COR-L47 (cell line): ENCODE measurements at regions not wholly inside any gene's neighbourhood (a gene's known extent, or its start where the extent isn't known, plus 50 kb on each side); places are given as distances from the start of the nearest gene placed in this dataset.
"Not testable (repeated sequence)": the region's sequence is repeated elsewhere in the genome, so short reads cannot be mapped to it uniquely, and the experiment has no call there.

Source experiments
- DNase-seq: peaks from one replicate; lab custom pipeline; 2025; lab: John Stamatoyannopoulos, UW

- no peak for DNase-seq
Measured at GRCh38 chr2:153532140-153532539, 53.6 kb upstream of the RPRM start.

GRCh38 chr2:153533803-153534202 is 55.2 kb upstream of the RPRM start:
- not testable (repeated sequence) for DNase-seq

- DNase-seq, result not testable (repeated sequence)
Measured at GRCh38 chr2:153534590-153534989, 56.0 kb upstream of the RPRM start.

- DNase-seq, result no peak
Measured at GRCh38 chr2:153536115-153536514, 57.6 kb upstream of the RPRM start.

- not testable (repeated sequence) for DNase-seq
Measured at GRCh38 chr2:153538102-153538501, 59.5 kb upstream of the RPRM start.

DNA sequence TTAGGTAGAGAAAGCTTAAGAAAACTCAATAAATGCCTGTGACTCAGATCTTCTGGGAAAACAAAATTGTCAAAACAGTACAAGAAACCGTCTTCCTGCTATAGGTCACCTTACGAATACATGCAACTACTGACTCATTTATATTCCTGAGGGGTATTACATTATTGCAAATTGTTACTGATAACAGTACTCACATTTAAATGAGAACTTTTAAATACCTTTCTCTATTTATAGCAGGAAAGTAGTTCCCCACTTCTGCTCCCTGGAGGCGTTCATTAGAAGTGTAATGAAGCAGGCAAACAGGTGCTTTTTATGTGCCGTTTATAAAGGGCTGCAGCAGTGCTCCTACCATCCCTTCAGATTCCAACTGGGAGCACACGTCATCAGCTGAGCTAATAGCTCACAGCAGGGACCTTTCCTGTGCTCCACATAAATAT is 65.1 kb upstream of the RPRM start:
- peak; percentile 41 for DNase-seq

DNA sequence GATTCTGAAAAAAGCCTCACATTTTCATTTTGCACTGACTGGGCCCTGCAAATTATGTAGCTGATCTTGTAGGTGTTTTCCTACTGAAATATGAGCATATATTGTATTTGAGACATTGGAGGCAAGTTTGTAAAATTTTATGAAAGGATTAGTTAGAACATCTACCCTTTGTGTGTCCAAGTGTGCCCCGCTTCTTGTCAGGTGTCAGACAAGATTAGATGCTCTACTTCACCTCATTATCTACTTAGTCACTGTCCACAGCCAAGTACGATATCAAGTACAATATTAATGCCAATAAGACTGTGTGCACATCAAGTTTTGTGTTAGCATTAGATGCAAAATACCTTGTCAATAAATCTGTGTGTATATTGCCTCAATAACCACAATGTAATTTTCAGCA is 67.8 kb upstream of the RPRM start:
- no peak for DNase-seq

- no peak for DNase-seq
Measured at GRCh38 chr2:153548536-153548935, 70.0 kb upstream of the RPRM start.

DNA sequence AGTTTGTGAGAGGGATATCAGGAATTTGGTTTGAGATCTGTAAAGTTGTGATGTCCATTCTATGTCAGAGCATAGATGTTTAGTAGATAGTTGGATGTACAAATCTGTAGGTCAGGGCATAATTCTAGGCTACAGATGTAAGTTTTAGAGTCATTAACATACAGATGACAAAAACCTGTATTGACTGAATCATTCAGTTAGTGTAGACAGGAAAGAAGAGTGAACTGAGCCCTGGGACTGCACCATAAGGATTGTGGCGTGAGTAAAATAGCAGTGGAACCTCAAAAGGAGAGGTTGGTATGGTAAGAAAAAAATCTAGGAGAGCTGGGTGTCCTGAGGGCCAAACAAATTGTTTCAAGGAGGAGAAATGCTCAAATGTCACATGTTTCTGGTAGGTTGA is 73.1 kb upstream of the RPRM start:
- DNase-seq, result no peak

DNA sequence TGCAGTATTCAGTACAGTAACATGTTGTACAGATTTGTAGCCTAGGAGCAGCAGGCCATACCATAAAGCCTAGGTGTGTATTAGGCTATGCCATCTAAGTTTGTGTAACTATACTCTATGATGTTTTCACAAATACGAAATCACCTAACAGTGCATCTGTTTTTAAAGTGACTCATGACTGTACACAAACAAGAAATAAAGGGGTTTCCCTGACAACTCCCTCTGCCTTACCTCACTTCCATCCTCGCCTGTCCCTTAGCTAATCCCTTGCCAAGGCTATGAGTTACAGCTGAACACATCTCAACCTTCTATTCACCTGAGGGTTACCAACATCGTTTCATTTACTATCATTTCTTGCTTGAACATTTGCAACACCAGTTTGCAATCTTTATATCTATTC is 78.6 kb upstream of the RPRM start:
- no peak for DNase-seq

- no peak for DNase-seq
Measured at GRCh38 chr2:153557714-153558113, 79.2 kb upstream of the RPRM start.

- DNase-seq, result no peak
Measured at GRCh38 chr2:153558247-153558646, 79.7 kb upstream of the RPRM start.

DNA sequence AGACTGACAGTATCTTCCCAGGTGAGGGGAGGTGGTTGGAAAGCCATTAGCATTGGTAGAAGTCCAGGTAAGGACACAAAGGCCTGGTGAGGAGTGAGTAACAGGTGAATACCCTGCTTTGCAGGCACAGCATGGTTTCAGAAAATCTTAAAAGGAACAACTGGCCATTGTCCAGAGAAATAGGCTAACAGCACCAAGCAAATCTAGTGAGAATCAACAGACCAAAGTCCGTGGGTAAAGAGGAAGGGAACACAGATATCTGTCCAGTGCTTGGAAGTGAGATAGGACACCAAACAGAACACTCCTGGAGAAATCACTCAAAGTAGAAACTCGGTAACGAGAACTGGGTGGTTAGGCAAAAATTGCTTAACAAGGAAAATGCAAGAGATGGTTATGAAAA is 88.8 kb upstream of the RPRM start:
- DNase-seq, result no peak

- no peak for DNase-seq
Measured at GRCh38 chr2:153568105-153568504, 89.5 kb upstream of the RPRM start.

DNA sequence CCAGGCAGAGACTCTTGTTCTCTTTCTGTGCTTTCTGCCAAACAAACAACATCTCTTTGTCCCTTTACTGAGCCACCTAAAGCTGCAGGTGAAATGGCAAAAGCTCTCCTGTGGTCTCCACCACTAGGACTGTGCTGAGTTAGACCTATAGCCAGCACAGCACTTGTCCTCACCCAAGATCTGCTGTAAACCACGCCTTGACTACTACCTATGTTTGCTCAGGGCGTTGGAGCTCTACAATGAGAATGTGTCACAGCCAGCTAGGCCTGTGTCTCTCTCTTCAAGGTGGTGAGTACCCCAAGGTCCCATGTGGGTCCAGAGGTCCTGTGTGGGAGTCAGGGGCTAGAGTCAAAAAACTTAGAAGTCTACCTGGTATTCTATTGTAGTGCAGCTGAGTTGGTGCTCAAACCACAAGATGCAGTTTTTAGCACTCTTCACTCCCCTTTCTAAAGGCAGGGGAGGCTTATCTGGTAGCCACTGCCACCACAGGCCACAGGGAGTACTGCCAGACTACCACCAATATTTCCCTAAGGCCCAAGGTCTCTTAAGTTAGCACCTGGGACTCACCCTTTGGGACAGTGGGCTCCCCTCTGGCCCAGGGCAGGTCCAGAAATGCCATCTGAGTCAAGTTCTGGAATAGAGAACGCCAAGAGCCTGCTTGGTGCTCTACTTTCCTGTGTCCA is 96.8 kb upstream of the RPRM start:
- DNase-seq, result no peak

DNA sequence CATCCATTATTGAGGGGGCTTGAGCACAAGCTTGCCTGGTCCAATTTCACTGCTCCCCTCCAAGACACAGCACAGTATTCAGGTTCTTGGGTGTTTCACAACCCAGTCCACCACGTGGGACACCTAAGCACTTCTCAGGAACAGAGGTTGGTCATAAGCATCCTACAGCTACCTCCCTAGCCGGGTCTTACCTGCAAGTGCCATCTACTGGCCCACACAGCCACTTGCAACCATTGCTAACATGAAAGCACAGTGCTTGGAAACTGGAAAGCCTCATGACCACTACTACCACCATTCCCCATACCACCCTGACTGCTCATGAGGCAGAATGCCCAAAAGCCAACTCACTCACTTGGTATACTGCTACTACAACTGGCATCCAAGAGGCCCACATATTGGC is 105.7 kb upstream of the RPRM start:
- DNase-seq, result no peak

DNA sequence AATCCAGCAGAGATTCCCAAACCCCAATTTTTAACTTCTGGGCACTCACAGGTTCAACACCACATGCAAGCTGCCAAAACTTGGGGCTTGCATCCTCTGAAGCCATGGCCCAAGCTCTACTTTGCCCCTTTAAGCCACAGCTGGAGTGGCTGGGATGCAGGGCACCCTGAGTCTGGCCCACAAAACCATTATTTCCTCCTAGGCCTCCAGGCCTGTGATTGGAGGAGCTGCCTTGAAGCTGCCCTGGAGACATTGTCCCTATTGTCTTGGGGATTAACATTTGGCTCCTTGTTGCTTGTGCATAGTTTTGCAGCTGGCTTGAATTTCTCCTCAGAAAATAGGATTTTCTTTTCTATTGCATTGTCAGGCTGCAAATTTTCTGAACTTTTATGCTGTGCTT is 109.8 kb upstream of the RPRM start:
- no peak for DNase-seq

- no peak for DNase-seq
Measured at GRCh38 chr2:153589586-153589985, 111.0 kb upstream of the RPRM start.

GRCh38 chr2:153593086-153593485 is 114.5 kb upstream of the RPRM start:
- not testable (repeated sequence) for DNase-seq

DNA sequence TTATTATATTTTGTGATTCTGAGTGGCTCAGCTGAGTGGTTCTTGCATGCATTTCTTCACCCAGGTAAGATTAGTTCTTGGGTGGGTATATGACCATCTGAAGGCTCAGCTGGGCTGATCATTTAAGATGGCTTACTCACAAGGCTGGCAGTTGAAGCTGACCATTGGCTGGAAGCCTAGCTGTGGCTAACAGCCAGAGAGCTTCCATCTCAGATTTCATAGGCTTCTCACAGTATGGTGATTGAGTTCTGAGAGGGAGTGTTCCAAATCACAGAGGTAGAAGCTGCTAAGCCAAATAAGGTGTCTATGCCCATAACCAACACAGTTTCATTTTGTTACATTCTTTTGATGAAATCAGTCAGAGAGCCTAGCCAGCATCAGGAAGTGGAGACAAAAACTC is 117.4 kb upstream of the RPRM start:
- DNase-seq, result peak; percentile 53

DNA sequence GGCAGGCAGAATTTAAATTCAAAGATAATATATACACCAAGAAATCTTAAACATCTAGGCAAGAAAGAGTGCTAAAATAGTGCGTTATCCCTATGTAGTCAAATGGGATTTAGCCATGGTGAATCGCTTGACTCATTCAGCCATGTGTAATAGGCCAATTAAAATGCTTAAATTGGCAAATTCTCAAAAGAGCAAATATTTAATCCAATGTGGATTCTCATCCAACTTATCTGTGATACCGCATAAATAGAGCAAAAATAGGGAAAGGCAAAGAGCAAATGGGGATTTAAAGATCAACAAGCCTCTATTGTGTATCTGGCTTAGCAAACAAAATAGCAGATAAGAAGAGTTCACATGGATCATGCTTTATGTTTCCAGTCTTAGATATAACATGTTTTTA is 123.2 kb upstream of the RPRM start:
- DNase-seq, result no peak

DNA sequence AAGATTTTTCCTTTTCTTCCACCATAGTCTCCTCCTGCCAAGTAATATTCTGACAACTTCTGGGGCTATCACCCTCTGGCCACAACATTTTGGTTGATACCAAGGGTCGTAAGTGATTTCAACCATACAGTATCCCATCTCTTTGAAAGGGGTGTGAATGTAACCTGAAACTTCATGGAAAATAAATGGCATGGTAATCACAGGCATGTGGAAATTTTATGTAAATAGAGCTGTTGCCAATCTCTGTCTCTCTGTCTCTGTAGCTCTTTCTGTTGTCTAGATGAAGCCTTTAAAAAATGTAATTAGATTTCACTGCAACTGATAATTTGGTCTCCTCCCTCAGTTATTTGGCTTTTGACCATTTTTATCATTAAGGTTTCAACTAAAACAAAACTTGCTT is 125.6 kb upstream of the RPRM start:
- DNase-seq, result no peak

DNA sequence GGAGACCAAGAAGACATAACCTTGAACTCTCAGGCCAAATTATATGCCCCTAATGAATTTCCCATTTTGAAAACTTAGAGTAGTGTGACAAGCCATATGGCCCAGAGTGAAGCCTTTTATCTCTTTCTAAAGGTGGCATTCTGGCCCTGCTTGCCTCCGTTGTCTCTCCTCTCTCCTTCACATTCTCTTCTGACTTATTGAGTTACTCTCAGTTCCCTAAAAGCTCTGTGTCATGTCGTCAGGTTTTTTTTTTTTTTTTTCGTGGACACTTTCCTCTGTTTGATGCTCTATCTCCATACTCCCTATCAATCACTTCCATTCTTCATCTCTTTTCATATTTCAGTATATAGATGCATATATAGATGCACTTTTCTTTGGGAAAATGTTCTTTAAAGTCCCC is 128.1 kb upstream of the RPRM start:
- no peak for DNase-seq

GRCh38 chr2:153622285-153622684 is 143.7 kb upstream of the RPRM start:
- no peak for DNase-seq

DNA sequence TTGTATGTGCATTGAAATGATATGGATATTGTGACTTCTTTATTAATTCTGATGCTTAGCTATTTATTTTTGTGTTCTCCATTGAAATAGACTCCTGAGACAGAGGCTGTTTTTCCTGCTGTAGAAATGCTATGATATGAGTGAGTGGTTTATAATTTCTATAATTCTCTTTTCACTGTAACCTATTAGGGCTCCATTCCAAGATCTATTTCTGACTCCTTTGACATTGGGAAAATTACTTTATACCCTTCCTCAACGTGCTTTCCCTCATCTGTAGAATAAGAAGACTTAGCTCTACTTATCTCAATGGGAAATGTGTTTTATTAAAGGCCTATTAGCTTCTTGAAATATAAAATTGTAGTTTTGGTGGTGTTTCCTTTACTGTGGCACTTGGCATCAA is 144.5 kb upstream of the RPRM start:
- DNase-seq, result no peak
